ENCODE measurements at regions not wholly inside any gene's neighbourhood (a gene's known extent, or its start where the extent isn't known, plus 50 kb on each side); places are given as distances from the start of the nearest gene placed in this dataset.
"Not testable (repeated sequence)": the region's sequence is repeated elsewhere in the genome, so short reads cannot be mapped to it uniquely, and the experiment has no call there.

GRCh38 chr5:1732945-1733344 is 66.7 kb downstream of the MRPL36 start:
- DNase-seq (no peak), ATAC-seq (ENCODE audit: low read depth) (no peak)
- WGBS (ENCODE audit: insufficient coverage): 87% methylated on average over 4 of the region's 5 CpGs
- Mint-ChIP-seq H3K27me3 (peaks cover 14% of the 10 kb centered on the region), H3K27ac (no peak overlapping the region), H3K4me1 (no peaks in the 10 kb centered on the region), H3K9me3 (ENCODE audit: insufficient read depth) (no peaks in the 10 kb centered on the region), H3K4me3 (no peak overlapping the region)
- intact Hi-C loops (cut with micrococcal nuclease): no loop called here
- Histone ChIP-seq H3K27me3 (replicated peaks in 1 of 4; ENCODE audit: control extremely low read depth in 1 of 4, control insufficient read depth in 3 of 4, insufficient read depth in 4 of 4, low read length in 3 of 4) (no peaks in the 10 kb centered on the region), H3K4me3 (ENCODE audit: control extremely low read depth in 1 of 5, extremely low read depth in 1 of 5, insufficient read depth in 1 of 5, low read depth in 2 of 5, low read length in 4 of 5) (no peak overlapping the region), H3K79me2 (ENCODE audit: control insufficient read depth, insufficient read depth, low read length) (no peaks in the 10 kb centered on the region), H2AFZ (ENCODE audit: insufficient read depth, low read depth, low read length, poor library complexity, severe bottlenecking) (no peak overlapping the region), H3K4me2 (replicated peaks; ENCODE audit: low read depth, low read length, poor library complexity, severe bottlenecking) (no peak overlapping the region), H3K27ac (ENCODE audit: low read length in 2 of 2) (no peak overlapping the region), H3K9me3 (ENCODE audit: control extremely low read depth in 1 of 3, control insufficient read depth in 2 of 3, insufficient read depth in 1 of 3, low read length in 2 of 3) (peaks cover 0 to 8% (median 0%) of the 10 kb centered on the region in 3 donors), H3K36me3 (replicated peaks in 1 of 2; ENCODE audit: control extremely low read depth in 1 of 2, control insufficient read depth in 1 of 2, extremely low read depth in 1 of 2, insufficient read depth in 2 of 2, low read length in 1 of 2) (no peaks in the 10 kb centered on the region), H3K4me1 (ENCODE audit: control insufficient read depth in 2 of 2, insufficient read depth in 2 of 2, low read length in 2 of 2) (no peaks in the 10 kb centered on the region), H4K20me1 (ENCODE audit: control insufficient read depth, insufficient read depth, low read length, poor library complexity, severe bottlenecking) (no peaks in the 10 kb centered on the region), H3K9ac (ENCODE audit: low read length) (no peak overlapping the region)
- CTCF ChIA-PET: no interaction called here
- POLR2A ChIA-PET: no interaction called here
- TF ChIP-seq EZH2 (IDR thresholded peaks at IDR 0.05; ENCODE audit: borderline replicate concordance, insufficient read depth, low read depth, low read length, poor library complexity, severe bottlenecking): no peak
- TF ChIP-seq, protein P1, sequence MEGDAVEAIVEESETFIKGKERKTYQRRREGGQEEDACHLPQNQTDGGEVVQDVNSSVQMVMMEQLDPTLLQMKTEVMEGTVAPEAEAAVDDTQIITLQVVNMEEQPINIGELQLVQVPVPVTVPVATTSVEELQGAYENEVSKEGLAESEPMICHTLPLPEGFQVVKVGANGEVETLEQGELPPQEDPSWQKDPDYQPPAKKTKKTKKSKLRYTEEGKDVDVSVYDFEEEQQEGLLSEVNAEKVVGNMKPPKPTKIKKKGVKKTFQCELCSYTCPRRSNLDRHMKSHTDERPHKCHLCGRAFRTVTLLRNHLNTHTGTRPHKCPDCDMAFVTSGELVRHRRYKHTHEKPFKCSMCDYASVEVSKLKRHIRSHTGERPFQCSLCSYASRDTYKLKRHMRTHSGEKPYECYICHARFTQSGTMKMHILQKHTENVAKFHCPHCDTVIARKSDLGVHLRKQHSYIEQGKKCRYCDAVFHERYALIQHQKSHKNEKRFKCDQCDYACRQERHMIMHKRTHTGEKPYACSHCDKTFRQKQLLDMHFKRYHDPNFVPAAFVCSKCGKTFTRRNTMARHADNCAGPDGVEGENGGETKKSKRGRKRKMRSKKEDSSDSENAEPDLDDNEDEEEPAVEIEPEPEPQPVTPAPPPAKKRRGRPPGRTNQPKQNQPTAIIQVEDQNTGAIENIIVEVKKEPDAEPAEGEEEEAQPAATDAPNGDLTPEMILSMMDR (IDR thresholded peaks at IDR 0.05): no peak

DNA sequence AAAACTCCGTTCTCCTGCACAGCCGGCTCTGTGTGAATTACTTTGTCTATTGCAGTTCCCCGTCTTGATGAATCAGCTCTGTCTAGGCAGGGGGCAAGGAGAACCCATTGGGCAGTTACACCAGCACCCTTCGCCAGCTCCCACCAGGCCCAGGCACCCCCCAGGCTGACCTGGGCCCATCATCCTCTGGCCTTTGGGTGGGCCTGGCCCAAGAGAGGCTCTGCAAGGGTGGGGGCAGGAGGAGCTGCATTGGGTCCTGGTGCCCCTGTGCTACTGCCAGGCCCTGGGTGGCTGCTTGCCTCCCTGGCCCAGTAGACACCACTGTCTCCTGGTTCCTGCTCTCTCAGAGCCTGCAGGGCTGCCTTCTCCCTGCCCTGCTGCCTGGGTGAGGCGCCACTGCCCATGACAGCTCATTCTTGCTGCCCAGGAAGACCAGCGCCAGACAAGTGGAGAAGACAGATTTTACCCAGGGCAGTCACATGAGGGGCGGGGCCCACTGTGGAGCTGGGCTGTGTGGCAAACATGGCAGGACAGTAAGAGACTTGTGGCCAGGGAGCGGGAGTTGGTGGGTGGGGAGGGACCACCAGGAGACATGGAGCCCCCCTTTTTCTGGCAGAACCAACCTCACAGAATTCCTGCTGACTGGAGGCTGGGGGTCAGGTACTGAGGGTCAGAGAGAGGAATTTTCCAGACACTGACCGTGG is 67.2 kb downstream of the MRPL36 start:
- Histone ChIP-seq H3K79me2 (ENCODE audit: control insufficient read depth, insufficient read depth, low read length) (no peaks in the 10 kb centered on the region), H3K9me3 (ENCODE audit: control extremely low read depth in 1 of 3, control insufficient read depth in 2 of 3, insufficient read depth in 1 of 3, low read length in 2 of 3) (peaks cover 0 to 6% (median 0%) of the 10 kb centered on the region in 3 donors), H3K9ac (ENCODE audit: low read length) (no peak overlapping the region), H3K36me3 (replicated peaks in 1 of 2; ENCODE audit: control extremely low read depth in 1 of 2, control insufficient read depth in 1 of 2, extremely low read depth in 1 of 2, insufficient read depth in 2 of 2, low read length in 1 of 2) (no peaks in the 10 kb centered on the region), H3K27ac (ENCODE audit: low read length in 2 of 2) (no peak overlapping the region), H4K20me1 (ENCODE audit: control insufficient read depth, insufficient read depth, low read length, poor library complexity, severe bottlenecking) (no peaks in the 10 kb centered on the region), H2AFZ (ENCODE audit: insufficient read depth, low read depth, low read length, poor library complexity, severe bottlenecking) (no peak overlapping the region), H3K4me2 (replicated peaks; ENCODE audit: low read depth, low read length, poor library complexity, severe bottlenecking) (no peak overlapping the region), H3K4me1 (ENCODE audit: control insufficient read depth in 2 of 2, insufficient read depth in 2 of 2, low read length in 2 of 2) (no peaks in the 10 kb centered on the region), H3K4me3 (ENCODE audit: control extremely low read depth in 1 of 5, extremely low read depth in 1 of 5, insufficient read depth in 1 of 5, low read depth in 2 of 5, low read length in 4 of 5) (no peak overlapping the region), H3K27me3 (replicated peaks in 1 of 4; ENCODE audit: control extremely low read depth in 1 of 4, control insufficient read depth in 3 of 4, insufficient read depth in 4 of 4, low read length in 3 of 4) (peaks cover 0 to 2% (median 0%) of the 10 kb centered on the region in 4 experiments)
- TF ChIP-seq, protein P1 (IDR thresholded peaks at IDR 0.05): no peak
- no peak for TF ChIP-seq EZH2 (IDR thresholded peaks at IDR 0.05; ENCODE audit: borderline replicate concordance, insufficient read depth, low read depth, low read length, poor library complexity, severe bottlenecking)
- CTCF ChIA-PET: no interaction called here
- POLR2A ChIA-PET: no interaction called here
- H3K27ac Mint-ChIP-seq: no peak overlapping the region
- 89% methylated on average over 8 of the region's 9 CpGs for WGBS (ENCODE audit: insufficient coverage)
- H3K4me3 Mint-ChIP-seq: no peak overlapping the region
- ATAC-seq (ENCODE audit: low read depth): no peak
- H3K9me3 Mint-ChIP-seq (ENCODE audit: insufficient read depth): no peaks in the 10 kb centered on the region
- intact Hi-C loops (cut with micrococcal nuclease): no loop called here
- H3K4me1 Mint-ChIP-seq: no peaks in the 10 kb centered on the region
- H3K27me3 Mint-ChIP-seq: peaks cover 14% of the 10 kb centered on the region
- no peak for DNase-seq

- H2AFZ ChIP-seq (ENCODE audit: insufficient read depth, low read depth, low read length, poor library complexity, severe bottlenecking); H3K9me3 ChIP-seq (ENCODE audit: control extremely low read depth in 1 of 3, control insufficient read depth in 2 of 3, insufficient read depth in 1 of 3, low read length in 2 of 3); H3K4me3 ChIP-seq (ENCODE audit: control extremely low read depth in 1 of 5, extremely low read depth in 1 of 5, insufficient read depth in 1 of 5, low read depth in 2 of 5, low read length in 4 of 5); H3K4me1 ChIP-seq (ENCODE audit: control insufficient read depth in 2 of 2, insufficient read depth in 2 of 2, low read length in 2 of 2); POLR2A ChIA-PET; ATAC-seq (ENCODE audit: low read depth); H3K36me3 ChIP-seq (replicated peaks in 1 of 2; ENCODE audit: control extremely low read depth in 1 of 2, control insufficient read depth in 1 of 2, extremely low read depth in 1 of 2, insufficient read depth in 2 of 2, low read length in 1 of 2); H3K4me2 ChIP-seq (replicated peaks; ENCODE audit: low read depth, low read length, poor library complexity, severe bottlenecking); H3K79me2 ChIP-seq (ENCODE audit: control insufficient read depth, insufficient read depth, low read length); H3K4me1 Mint-ChIP-seq; H3K27ac ChIP-seq (ENCODE audit: low read length in 2 of 2); H4K20me1 ChIP-seq (ENCODE audit: control insufficient read depth, insufficient read depth, low read length, poor library complexity, severe bottlenecking); H3K27me3 ChIP-seq (replicated peaks in 1 of 4; ENCODE audit: control extremely low read depth in 1 of 4, control insufficient read depth in 3 of 4, insufficient read depth in 4 of 4, low read length in 3 of 4); H3K27ac Mint-ChIP-seq; intact Hi-C loops (cut with micrococcal nuclease); H3K9ac ChIP-seq (ENCODE audit: low read length); DNase-seq; H3K4me3 Mint-ChIP-seq; H3K9me3 Mint-ChIP-seq (ENCODE audit: insufficient read depth): not testable (repeated sequence)
- CTCF ChIA-PET: interaction anchor here (0.5 kb wide), 1 partner anchor 26 kb away, joined by 3 read pairs; no protein-coding TSS in a partner anchor
- peaks cover 17% of the 10 kb centered on the region for H3K27me3 Mint-ChIP-seq
- WGBS (ENCODE audit: insufficient coverage): 79% methylated on average over 3 of the region's 4 CpGs
These were observed 67.8 kb downstream of the MRPL36 start for GRCh38 chr5:1731855-1732237.
